C4-2B (cell line): ENCODE measurements at regions not wholly inside any gene's neighbourhood (a gene's known extent, or its start where the extent isn't known, plus 50 kb on each side); places are given as distances from the start of the nearest gene placed in this dataset.

Experiments
- CTCF ChIP-seq: fragments of 450-650 bp; conservative IDR thresholded peaks from 2 replicates; pipeline ENCODE4 v1.5.1; 2017; ENCODE audit warnings: mild to moderate bottlenecking
- ZFX ChIP-seq: fragments of 450-650 bp; IDR thresholded peaks from 2 replicates; pipeline ENCODE4 v1.6.1; 2017

GRCh38 chr6:44676246-44676790 lies 288.8 kb downstream of the CDC5L start:
- TF ChIP-seq CTCF (no peak), ZFX (no peak)
